H1 (cell line): ENCODE measurements at regions not wholly inside any gene's neighbourhood (a gene's known extent, or its start where the extent isn't known, plus 50 kb on each side); places are given as distances from the start of the nearest gene placed in this dataset.

Experiments
- CTCF ChIA-PET: fragments of 300-600 bp; sonication (Branson Sonifier 250); formaldehyde crosslinking; loops from one replicate; lab custom pipeline; 2021; ENCODE audit not compliant: partially characterized antibody; lab: Charles Lee
- POLR2A ChIA-PET: fragments of 300-600 bp; sonication (Branson Sonifier 250); formaldehyde crosslinking; loops from one replicate; lab custom pipeline; 2021; ENCODE audit warnings: inconsistent platforms; ENCODE audit not compliant: partially characterized antibody; lab: Charles Lee
- DNase-seq, 2 experiments: peaks; one replicate each; pipeline versions ENCODE4 v3.0.0 to v3.0.0-alpha.2; 2010 to 2022; ENCODE audit warnings: low spot score in 2 of 2, low read depth in 1 of 2, mixed read lengths in 1 of 2
- FAIRE-seq: peaks from 2 replicates; lab custom pipeline; 2011; peaks lifted over from hg19 to GRCh38; lab: Jason Lieb, UNC
- H2AFZ ChIP-seq: 2 replicates; pipeline ENCODE4 v1.8.1; 2012; ENCODE audit warnings: low read length, inconsistent platforms
- H2AK5ac ChIP-seq: 2 replicates; pipeline ENCODE4 v1.6.1; 2013; ENCODE audit warnings: low read depth, low read length
- H2BK120ac ChIP-seq: replicated peaks from 2 replicates; pipeline ENCODE3; 2013; ENCODE audit warnings: low read depth, low read length, inconsistent platforms
- H2BK12ac ChIP-seq: 2 replicates; pipeline ENCODE4 v1.6.1; 2013; ENCODE audit warnings: low read depth, low read length
- H2BK15ac ChIP-seq: 2 replicates; pipeline ENCODE4 v1.6.1; 2013; ENCODE audit warnings: low read length
- H2BK20ac ChIP-seq: 2 replicates; pipeline ENCODE4 v1.6.1; 2013; ENCODE audit warnings: low read length
- H2BK5ac ChIP-seq: 2 replicates; pipeline ENCODE4 v1.6.1; 2013; ENCODE audit warnings: low read depth, low read length
- H3K14ac ChIP-seq: 2 replicates; pipeline ENCODE4 v1.6.1; 2013; ENCODE audit warnings: inconsistent platforms; ENCODE audit not compliant: insufficient read length
- H3K18ac ChIP-seq: 2 replicates; pipeline ENCODE4 v1.6.1; 2013; ENCODE audit warnings: low read length; ENCODE audit errors: extremely low read depth
- H3K23ac ChIP-seq: 2 replicates; pipeline ENCODE4 v1.6.1; 2013; ENCODE audit warnings: inconsistent platforms; ENCODE audit not compliant: insufficient read length
- H3K23me2 ChIP-seq: 2 replicates; pipeline ENCODE4 v1.6.1; 2013; ENCODE audit warnings: low read depth, low read length
- H3K27ac ChIP-seq: 2 replicates; pipeline ENCODE4 v1.6.1; 2011; ENCODE audit warnings: low read depth, low read length, inconsistent platforms
- H3K27me3 ChIP-seq, 4 experiments: replicated peaks in 1 of 4; 1 replicate in 1 of 4; 2 replicates in 3 of 4; pipeline versions ENCODE4 v1.6.1 to v1.8.1; 2011 to 2013; ENCODE audit warnings: low read length in 3 of 4, mild to moderate bottlenecking in 3 of 4, inconsistent platforms in 2 of 4, mixed read lengths in 2 of 4, moderate library complexity in 1 of 4; ENCODE audit not compliant: control insufficient read depth in 3 of 4, insufficient read depth in 3 of 4; ENCODE audit errors: extremely low read depth in 1 of 4
- H3K36me3 ChIP-seq, 4 experiments: 2 replicates each; pipeline versions ENCODE4 v1.6.1 to v1.8.1; 2011 to 2013; ENCODE audit warnings: mild to moderate bottlenecking in 4 of 4, low read length in 3 of 4, moderate library complexity in 2 of 4, control low read depth in 1 of 4, inconsistent platforms in 1 of 4; ENCODE audit not compliant: insufficient read depth in 4 of 4, control insufficient read depth in 2 of 4
- H3K4ac ChIP-seq: replicated peaks from 2 replicates; pipeline ENCODE3; 2013; ENCODE audit warnings: low read length, low read depth, mixed read lengths, inconsistent platforms; ENCODE audit not compliant: insufficient read length
- H3K4me1 ChIP-seq, 4 experiments: replicated peaks in 1 of 4; 1 replicate in 1 of 4; 2 replicates in 3 of 4; pipeline versions ENCODE4 v1.6.1 to v1.8.1; 2011 to 2013; ENCODE audit warnings: low read length in 3 of 4, inconsistent platforms in 2 of 4, mixed read lengths in 1 of 4; ENCODE audit not compliant: insufficient read depth in 4 of 4, control insufficient read depth in 3 of 4
- H3K4me2 ChIP-seq, 2 experiments: 2 replicates each; pipeline versions ENCODE4 v1.6.1 to v1.8.1; 2011 to 2013; ENCODE audit warnings: low read depth in 2 of 2, low read length in 2 of 2, control low read depth in 1 of 2, inconsistent platforms in 1 of 2, mild to moderate bottlenecking in 1 of 2; ENCODE audit not compliant: insufficient read depth in 1 of 2
- H3K4me3 ChIP-seq, 4 experiments: fragments of 200-600, 300-600 bp in 1 of 4; sonication (generic), shearing (Covaris generic), sonication (Bioruptor Twin) in 1 of 4; 2 replicates each; pipeline versions ENCODE4 v1.5.1 to v1.8.1; 2011 to 2016; ENCODE audit warnings: low read length in 4 of 4, low read depth in 3 of 4, control low read depth in 2 of 4, inconsistent platforms in 2 of 4, mild to moderate bottlenecking in 2 of 4, mixed read lengths in 1 of 4, moderate library complexity in 1 of 4; ENCODE audit not compliant: insufficient read depth in 2 of 4; ENCODE audit errors: extremely low read depth in 1 of 4
- H3K56ac ChIP-seq: replicated peaks from 2 replicates; pipeline ENCODE3; 2013; ENCODE audit warnings: low read depth, mild to moderate bottlenecking, mixed read lengths, low read length, inconsistent platforms; ENCODE audit not compliant: insufficient read length
- H3K79me1 ChIP-seq: 2 replicates; pipeline ENCODE4 v1.6.1; 2013; ENCODE audit warnings: low read depth, low read length, control low read depth
- H3K79me2 ChIP-seq, 2 experiments: 2 replicates each; pipeline versions ENCODE4 v1.6.1 to v1.8.1; 2012 to 2013; ENCODE audit warnings: low read length in 2 of 2, mild to moderate bottlenecking in 2 of 2, inconsistent platforms in 1 of 2; ENCODE audit not compliant: insufficient read depth in 2 of 2, control insufficient read depth in 1 of 2
- H3K9ac ChIP-seq, 4 experiments: replicated peaks in 1 of 4; 1 replicate in 1 of 4; 2 replicates in 3 of 4; pipeline versions ENCODE4 v1.6.1 to v1.8.1; 2011 to 2013; ENCODE audit warnings: low read depth in 3 of 4, low read length in 3 of 4, control low read depth in 2 of 4, mild to moderate bottlenecking in 2 of 4, moderate library complexity in 2 of 4, inconsistent platforms in 1 of 4; ENCODE audit errors: extremely low read depth in 1 of 4
- H3K9me3 ChIP-seq, 2 experiments: 2 replicates each; pipeline versions ENCODE4 v1.6.1 to v1.8.1; 2012 to 2013; ENCODE audit warnings: mild to moderate bottlenecking in 2 of 2, moderate library complexity in 2 of 2, control low read depth in 1 of 2, inconsistent platforms in 1 of 2, low read depth in 1 of 2, low read length in 1 of 2, mixed read lengths in 1 of 2; ENCODE audit not compliant: insufficient read depth in 2 of 2
- H4K20me1 ChIP-seq, 2 experiments: replicated peaks in 1 of 2; 2 replicates each; pipeline versions ENCODE3 to v1.8.1; 2011 to 2013; ENCODE audit warnings: inconsistent platforms in 2 of 2, low read length in 2 of 2, mild to moderate bottlenecking in 1 of 2; ENCODE audit not compliant: insufficient read depth in 2 of 2, control insufficient read depth in 1 of 2
- H4K5ac ChIP-seq: 2 replicates; pipeline ENCODE4 v1.6.1; 2013; ENCODE audit warnings: low read length, low read depth, mixed read lengths, inconsistent platforms; ENCODE audit not compliant: insufficient read length
- H4K8ac ChIP-seq: 2 replicates; pipeline ENCODE4 v1.8.0; 2013; ENCODE audit warnings: mild to moderate bottlenecking, moderate library complexity, low read length, inconsistent platforms; ENCODE audit not compliant: insufficient read depth; ENCODE audit errors: extremely low read depth
- H4K91ac ChIP-seq: replicated peaks from 2 replicates; pipeline ENCODE3; 2013; ENCODE audit warnings: low read length, mixed read lengths, inconsistent platforms; ENCODE audit not compliant: insufficient read length
- ATF3 ChIP-seq: IDR thresholded peaks from 2 replicates; pipeline ENCODE4 v1.6.1; 2011; ENCODE audit warnings: low read depth, mild to moderate bottlenecking, low read length; ENCODE audit not compliant: insufficient read depth
- BRCA1 ChIP-seq: IDR thresholded peaks from 2 replicates; pipeline ENCODE4 v1.6.1; 2012; ENCODE audit warnings: low read depth, low read length, improper control_type of control experiment
- CHD2 ChIP-seq: IDR thresholded peaks from 2 replicates; pipeline ENCODE4 v1.6.1; 2012; ENCODE audit warnings: low read length, improper control_type of control experiment
- KDM4A ChIP-seq: IDR thresholded peaks from one replicate; pipeline ENCODE4 v1.7.1; 2012; ENCODE audit warnings: low read depth, mild to moderate bottlenecking, moderate library complexity, low read length, inconsistent platforms; ENCODE audit not compliant: severe bottlenecking
- SAP30 ChIP-seq: fragments of 300-600 bp; sonication (generic); IDR thresholded peaks from 2 replicates; pipeline ENCODE4 v1.7.1; 2012; ENCODE audit warnings: low read length, moderate library complexity, mild to moderate bottlenecking, inconsistent platforms; ENCODE audit not compliant: insufficient read depth, insufficient replicate concordance
- SP1 ChIP-seq: IDR thresholded peaks from 2 replicates; pipeline ENCODE4 v1.6.1; 2011; ENCODE audit warnings: low read depth, low read length
- WGBS, 2 experiments: shearing (Covaris generic) in 1 of 2; methylation state at CpG; one replicate each; pipeline versions ENCODE4 v1.1.6 to v1.1.7; 2013 to 2015; ENCODE audit warnings: low lambda C conversion rate in 2 of 2, mixed read lengths in 2 of 2, inconsistent platforms in 1 of 2, low coverage in 1 of 2, missing lambda C conversion rate in 1 of 2; ENCODE audit not compliant: insufficient replicate concordance in 2 of 2, insufficient coverage in 1 of 2, insufficient read length in 1 of 2; ENCODE audit errors: extremely low coverage in 1 of 2, missing lambda C conversion rate in 1 of 2; 5-methylcytosine and 5-hydroxymethylcytosine counted together

DNA sequence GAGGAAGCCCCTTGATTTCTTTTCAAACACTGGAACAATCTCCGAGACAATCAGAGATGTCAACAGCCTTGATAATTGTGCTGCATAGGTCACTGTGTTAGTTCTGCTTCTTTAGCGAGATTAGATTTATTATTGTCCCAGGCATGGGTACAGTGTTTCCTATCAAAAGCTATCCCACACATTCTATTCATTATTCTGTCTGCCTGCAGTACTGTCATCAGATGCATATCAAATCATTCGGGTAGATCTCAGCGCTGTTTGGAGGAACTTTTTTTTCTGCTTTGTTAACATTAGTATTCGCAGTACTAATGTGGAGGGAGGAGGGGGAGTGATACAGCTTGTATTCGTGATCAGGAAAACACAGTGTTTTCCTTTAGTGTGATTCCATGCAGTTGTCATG, 208.0 kb downstream of the C11orf91 start:
- H3K23me2 ChIP-seq = no peaks in the 10 kb centered on the region
- H3K4me1 ChIP-seq = 0 out of 7 replicates have a peak, but pooled peaks cover 0 to 3% (median 0%) of the 10 kb centered on the region in 4 experiments
- no peak overlapping the region for H4K5ac ChIP-seq
- no peak for TF ChIP-seq CHD2
- no peak for TF ChIP-seq BRCA1
- no peak for TF ChIP-seq KDM4A
- no peak for TF ChIP-seq SP1
- no peak for TF ChIP-seq SAP30
- no peak for TF ChIP-seq ATF3

More for the DNA sequence above, 208.0 kb downstream of the C11orf91 start:
- Histone ChIP-seq H4K8ac (no peak overlapping the region), H3K9ac (no peak overlapping the region), H2AK5ac (no peak overlapping the region), H3K79me1 (no peaks in the 10 kb centered on the region), H2BK15ac (no peak overlapping the region), H3K36me3 (no peaks in the 10 kb centered on the region), H3K4ac (no peak overlapping the region), H4K20me1 (no peaks in the 10 kb centered on the region), H3K23ac (no peak overlapping the region), H3K56ac (no peak overlapping the region), H3K9me3 (no peaks in the 10 kb centered on the region), H2BK12ac (no peak overlapping the region), H2BK20ac (no peak overlapping the region), H2BK120ac (no peak overlapping the region), H2BK5ac (no peak overlapping the region), H3K27ac (no peak overlapping the region), H3K4me2 (no peak overlapping the region), H3K14ac (no peak overlapping the region), H3K27me3 (no peaks in the 10 kb centered on the region; a peak in 1 of 7 replicates), H3K79me2 (no peaks in the 10 kb centered on the region), H3K4me3 (no peak overlapping the region), H4K91ac (no peak overlapping the region), H3K18ac (no peak overlapping the region), H2AFZ (no peak overlapping the region)
- DNase-seq (no peak), FAIRE-seq (no peak)
- ChIA-PET POLR2A (no interaction called here), CTCF (interaction anchor here (0.9 kb wide), 1 partner anchor 10 kb away, joined by 3 read pairs; no protein-coding TSS in a partner anchor)
- WGBS, 2 experiments = 83% methylated on average over 6 of the region's 6 CpGs; no CpG with 5 or more reads in 1 of the 2 experiments
